Renal cortical epithelial cell (primary cell): ENCODE measurements at regions not wholly inside any gene's neighbourhood (a gene's known extent, or its start where the extent isn't known, plus 50 kb on each side); places are given as distances from the start of the nearest gene placed in this dataset.
A peak's percentile ranks its signal among the peaks of the same experiment; 100 is the strongest.

ENCODE experiments used
- DNase-seq: peaks from one replicate; pipeline ENCODE4 v3.0.0-alpha.2; 2011; ENCODE audit warnings: low read depth

- peak; percentile 63 for DNase-seq
Measured at GRCh38 chr2:176468457-176469113, 199.3 kb downstream of the MTX2 start.

- DNase-seq = no peak
Measured at GRCh38 chr2:176470713-176471112, 201.5 kb downstream of the MTX2 start.

- no peak for DNase-seq
Measured at GRCh38 chr2:176471949-176472348, 202.7 kb downstream of the MTX2 start.

GRCh38 chr2:176473177-176473576 lies 203.9 kb downstream of the MTX2 start:
- no peak for DNase-seq

GRCh38 chr2:176473851-176474250 lies 204.6 kb downstream of the MTX2 start:
- no peak for DNase-seq

GRCh38 chr2:176477336-176477735 lies 208.1 kb downstream of the MTX2 start:
- DNase-seq = no peak

- DNase-seq = no peak
Measured at GRCh38 chr2:176479961-176480360, 210.7 kb downstream of the MTX2 start.

- no peak for DNase-seq
Measured at GRCh38 chr2:176482107-176482506, 212.9 kb downstream of the MTX2 start.

GRCh38 chr2:176483476-176483875 lies 214.2 kb downstream of the MTX2 start:
- DNase-seq = peak; percentile 85

- DNase-seq = peak; percentile 52
Measured at GRCh38 chr2:176483901-176484568, 214.8 kb downstream of the MTX2 start.

- peak; percentile 54 for DNase-seq
Measured at GRCh38 chr2:176484838-176485237, 215.6 kb downstream of the MTX2 start.

- no peak for DNase-seq
Measured at GRCh38 chr2:176488431-176488830, 219.2 kb downstream of the MTX2 start.

- DNase-seq = no peak
Measured at GRCh38 chr2:176490061-176490861, 221.0 kb downstream of the MTX2 start.

- DNase-seq = peak; percentile 85
Measured at GRCh38 chr2:176491172-176491904, 222.1 kb downstream of the MTX2 start.

- no peak for DNase-seq
Measured at GRCh38 chr2:176492583-176492982, 223.3 kb downstream of the MTX2 start.

- peak; percentile 69 for DNase-seq
Measured at GRCh38 chr2:176493226-176493825, 224.1 kb downstream of the MTX2 start.

GRCh38 chr2:176493909-176494308 lies 224.7 kb downstream of the MTX2 start:
- no peak for DNase-seq

GRCh38 chr2:176494949-176495353 lies 225.7 kb downstream of the MTX2 start:
- DNase-seq = peak; percentile 63

GRCh38 chr2:176495826-176496225 lies 226.6 kb downstream of the MTX2 start:
- DNase-seq = no peak

GRCh38 chr2:176496761-176497160 lies 227.5 kb downstream of the MTX2 start:
- DNase-seq = no peak

- DNase-seq = no peak
Measured at GRCh38 chr2:176500901-176501300, 231.7 kb downstream of the MTX2 start.

- no peak for DNase-seq
Measured at GRCh38 chr2:176501617-176502016, 232.4 kb downstream of the MTX2 start.
